ENCODE measurements at regions not wholly inside any gene's neighbourhood (a gene's known extent, or its start where the extent isn't known, plus 50 kb on each side); places are given as distances from the start of the nearest gene placed in this dataset.

DNA sequence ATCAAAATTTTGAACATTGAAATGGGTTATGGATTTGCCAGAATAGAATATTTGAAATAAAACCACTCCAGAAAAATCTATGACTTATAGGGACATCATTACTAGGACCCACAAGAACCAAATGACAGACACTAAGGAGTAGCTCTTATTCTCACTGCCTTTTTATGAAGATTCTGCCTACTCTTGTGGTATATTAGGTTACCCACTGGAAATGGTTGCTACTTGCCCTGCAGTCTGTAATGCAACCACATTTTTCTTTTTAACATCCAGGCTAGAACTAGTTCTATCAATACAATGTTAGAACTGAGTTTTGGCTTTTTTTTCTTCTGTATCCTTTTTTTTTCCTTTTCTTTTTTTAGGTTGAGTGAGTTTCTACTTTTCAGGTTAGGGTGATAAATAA is 158.9 kb downstream of the PPP1R2C start:
- no peak for DNase-seq (ENCODE audit: low read depth)

DNA sequence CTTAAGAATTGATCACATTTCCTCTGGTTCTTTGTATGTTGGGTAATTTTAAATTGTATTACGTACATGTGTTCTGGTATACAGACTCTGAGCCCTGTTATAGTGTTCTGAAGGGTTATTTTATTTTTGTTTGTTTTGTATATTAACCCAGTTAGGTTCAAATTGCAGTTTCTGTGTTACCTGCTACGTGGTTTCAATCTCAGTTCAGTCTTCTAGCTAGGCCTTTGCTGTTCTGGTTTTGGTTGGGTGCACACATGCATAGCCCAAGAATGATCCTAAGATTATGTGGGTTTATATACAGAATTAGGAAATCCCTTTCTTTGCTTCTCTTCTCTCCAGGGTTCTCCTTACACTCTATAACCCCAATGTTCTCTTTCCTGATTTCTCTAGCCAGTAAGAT is 161.0 kb downstream of the PPP1R2C start:
- no peak for DNase-seq (ENCODE audit: low read depth)

DNA sequence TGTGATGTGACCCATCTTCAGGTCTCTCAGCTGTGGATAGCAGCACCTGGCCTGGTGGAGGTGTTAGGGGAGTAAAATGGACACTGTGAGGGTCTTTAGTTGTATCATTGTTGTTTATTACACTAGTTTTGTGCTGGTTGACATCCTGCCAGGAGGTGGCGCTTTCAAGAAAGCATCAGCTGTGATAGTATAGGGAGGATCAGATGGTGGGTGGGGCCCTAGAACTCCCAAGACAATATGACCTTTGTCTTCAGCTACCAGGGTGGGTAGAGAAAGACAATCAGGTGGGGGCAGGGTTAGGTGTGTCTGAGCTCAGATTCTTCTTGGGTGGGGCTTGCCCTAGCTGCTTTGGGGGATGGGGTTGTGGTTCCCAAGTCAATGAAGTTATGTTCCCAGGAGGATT is 162.8 kb downstream of the PPP1R2C start:
- DNase-seq (ENCODE audit: low read depth) = peak; percentile 0

DNA sequence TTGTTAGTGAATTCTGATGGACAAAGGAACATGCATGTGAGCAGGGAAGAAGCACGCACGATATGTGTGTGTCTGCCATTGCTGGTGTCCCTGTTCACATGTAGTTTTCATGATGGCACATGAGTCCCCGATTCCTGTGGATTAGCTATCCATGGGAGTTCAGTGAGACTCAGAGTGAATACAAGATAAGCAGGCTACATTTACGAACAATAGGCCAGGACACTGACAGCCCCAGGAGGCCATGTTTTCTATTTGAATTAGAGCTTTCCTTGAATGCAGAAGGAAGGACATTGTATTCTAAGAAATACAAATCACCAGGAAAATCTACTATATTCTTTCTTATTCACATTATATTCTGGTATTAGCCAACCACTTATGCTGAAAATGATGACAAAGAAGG is 171.4 kb downstream of the PPP1R2C start:
- no peak for DNase-seq (ENCODE audit: low read depth)

DNA sequence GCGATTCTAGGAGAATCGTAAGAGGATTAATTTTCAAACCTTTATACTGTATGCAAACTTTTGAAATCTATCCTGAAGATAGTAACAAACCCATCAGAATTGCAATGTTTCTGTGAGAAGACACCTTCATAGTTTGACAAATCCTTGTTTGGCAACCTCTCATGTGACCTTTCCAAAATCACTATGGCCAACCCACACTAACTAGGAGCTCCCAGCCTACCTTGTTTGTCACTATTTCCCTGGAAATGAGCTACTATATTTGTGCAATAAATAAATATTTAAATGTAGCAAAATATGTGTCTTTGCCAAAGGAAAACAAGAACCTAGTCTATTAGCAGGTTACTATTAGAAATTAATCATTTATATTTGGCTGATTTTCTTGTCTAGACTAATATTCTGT is 173.7 kb downstream of the PPP1R2C start:
- no peak for DNase-seq (ENCODE audit: low read depth)

DNA sequence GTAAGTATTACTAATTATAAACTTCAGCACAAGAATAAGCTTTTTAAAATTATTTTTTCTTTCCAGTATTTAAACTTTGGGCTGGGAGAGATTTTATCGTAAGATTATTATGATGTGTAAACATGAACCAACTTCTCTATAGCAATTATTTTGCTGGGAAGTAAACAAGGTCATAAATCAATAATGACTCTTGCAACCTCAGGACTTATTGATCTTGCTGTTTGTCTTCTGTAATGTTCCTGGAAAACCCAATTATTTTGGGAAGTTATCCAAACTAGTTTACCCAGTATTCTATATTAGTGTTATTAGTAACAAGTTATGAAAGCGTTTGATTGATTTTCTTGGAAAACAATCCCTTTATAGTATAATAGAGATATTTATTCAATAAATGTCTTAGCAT is 174.9 kb downstream of the PPP1R2C start:
- DNase-seq (ENCODE audit: low read depth) = no peak

DNA sequence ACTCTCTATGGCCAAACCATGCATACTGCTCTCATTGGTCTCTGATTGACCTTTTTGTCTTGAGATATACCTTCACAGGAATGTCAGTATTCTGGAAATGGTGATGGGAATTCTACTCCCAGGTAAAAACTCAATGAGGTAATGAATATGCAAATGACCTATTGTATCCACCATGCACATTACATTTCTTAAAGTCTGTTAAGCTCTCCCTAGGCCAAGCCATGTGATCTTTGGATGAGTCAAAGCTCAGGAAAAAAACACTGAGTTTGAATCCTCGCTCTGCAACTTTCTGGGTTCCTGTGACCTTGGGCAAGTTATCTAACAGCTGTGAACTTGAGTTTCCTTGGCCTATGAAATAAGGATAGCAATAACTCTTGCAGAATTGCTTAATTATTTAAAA is 175.4 kb downstream of the PPP1R2C start:
- no peak for DNase-seq (ENCODE audit: low read depth)

DNA sequence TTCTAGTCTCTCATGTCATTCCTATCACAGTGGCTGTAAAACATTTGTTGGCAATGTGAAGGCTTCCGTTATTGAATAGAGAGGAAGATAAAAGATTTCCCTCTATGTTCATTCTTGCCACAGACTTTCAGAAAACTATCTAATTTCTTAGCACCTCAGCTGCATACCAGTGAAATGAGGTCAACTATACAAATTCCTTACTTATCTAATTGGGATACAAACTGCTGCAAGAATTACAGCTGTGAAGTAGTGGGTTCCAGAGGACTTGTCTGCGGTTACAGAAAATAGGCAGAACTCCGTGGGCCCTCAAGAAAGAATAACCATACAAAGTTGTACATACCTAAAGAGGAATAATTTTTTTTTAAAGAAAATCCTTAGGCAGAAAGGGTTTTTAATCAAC is 175.8 kb downstream of the PPP1R2C start:
- no peak for DNase-seq (ENCODE audit: low read depth)

DNA sequence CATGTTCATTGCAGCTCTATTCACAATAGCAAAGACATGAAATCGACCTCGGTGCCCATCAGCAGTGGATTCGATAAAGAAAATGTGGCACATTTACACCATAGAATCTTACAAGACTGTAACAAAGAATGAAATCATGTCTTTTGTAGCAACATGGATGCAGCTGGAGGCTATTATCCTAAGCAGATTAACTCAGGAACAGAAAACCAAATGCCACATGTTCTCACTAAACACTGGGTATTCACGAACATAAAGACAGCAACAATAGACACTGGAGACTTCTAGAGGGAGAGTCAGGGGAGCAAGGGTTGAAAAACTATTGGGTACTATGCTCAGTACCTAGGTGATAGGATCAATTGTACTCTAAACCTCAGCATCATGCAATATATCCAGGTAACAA is 180.5 kb downstream of the PPP1R2C start:
- no peak for DNase-seq (ENCODE audit: low read depth)

DNA sequence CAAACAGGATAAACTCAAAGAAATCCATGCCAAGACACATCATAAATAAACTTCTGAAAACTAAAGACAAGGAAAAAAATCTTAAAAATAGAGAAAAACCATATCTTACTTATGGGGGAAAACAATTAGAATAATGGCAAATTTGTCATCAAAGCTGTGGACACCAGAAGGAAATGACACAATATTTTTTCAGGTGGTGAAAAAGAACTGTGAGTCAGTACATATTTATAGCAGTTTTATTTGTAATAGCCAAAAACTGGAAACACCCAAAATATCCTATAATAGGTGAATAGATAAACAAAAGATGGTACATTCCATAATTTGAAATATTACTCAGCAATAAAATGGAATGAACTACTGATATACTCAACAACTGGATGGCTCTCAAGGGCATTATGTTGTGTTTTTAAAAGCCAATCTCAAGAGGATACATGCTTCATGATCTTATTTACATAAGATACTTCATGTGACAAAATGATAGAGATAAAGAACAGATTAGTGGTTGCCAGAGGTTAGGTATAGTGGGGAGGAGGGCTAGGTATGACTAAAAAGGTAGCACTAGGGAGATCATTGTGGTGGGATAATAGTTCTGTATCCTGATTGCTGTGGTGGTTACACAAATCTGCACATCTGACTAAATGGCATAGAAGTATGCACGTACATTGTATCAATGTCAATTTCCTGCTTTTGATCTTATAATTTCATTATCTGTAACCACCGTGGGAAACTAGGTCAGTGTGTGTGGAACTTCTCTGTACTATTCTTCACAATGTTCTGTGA is 191.9 kb downstream of the PPP1R2C start:
- no peak for DNase-seq (ENCODE audit: low read depth)

DNA sequence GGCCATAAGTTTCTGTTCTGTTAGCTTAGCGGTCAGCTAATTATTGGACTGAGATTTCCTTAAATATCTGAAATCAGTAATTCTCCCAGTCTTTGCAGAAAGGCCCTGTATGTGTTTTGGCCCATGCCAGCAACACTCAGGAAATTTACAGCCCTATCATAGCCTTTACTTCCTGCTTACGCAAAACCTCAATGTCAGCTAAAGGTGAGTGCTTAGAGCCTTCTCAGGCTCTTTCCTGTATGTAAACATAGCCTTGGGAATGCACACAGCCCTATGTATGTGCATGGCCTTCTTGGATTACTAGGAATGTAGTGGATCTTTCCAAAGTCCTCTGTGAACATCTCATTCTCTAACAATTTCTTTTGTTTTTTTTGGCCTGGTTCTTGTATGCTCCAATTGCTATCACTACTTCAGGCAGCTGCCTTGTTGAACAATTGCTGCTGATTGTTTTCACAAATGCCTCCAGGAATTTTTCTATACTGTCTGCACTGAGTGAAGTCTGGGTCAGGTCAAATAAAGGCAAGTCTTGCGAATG is 200.0 kb downstream of the PPP1R2C start:
- DNase-seq (ENCODE audit: low read depth) = no peak

DNA sequence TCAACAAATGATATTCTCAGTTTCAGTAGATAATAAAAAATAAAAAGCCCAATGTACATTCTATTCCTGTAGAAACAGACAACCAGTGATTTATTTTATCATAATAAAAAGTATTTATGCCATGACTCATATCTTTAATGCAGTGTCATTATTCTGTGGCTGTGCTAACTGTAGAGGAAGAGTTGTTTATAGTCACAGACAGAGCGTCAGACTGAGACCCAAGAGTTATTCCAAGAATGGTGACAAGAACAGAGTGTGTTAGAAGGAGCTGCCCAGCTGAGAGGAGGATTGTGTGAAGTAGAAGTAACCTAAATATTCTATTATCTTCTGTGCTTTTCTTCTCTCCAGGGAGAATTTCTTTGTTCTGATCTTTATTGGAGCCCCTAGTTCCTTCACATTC is 210.7 kb downstream of the PPP1R2C start:
- DNase-seq (ENCODE audit: low read depth) = no peak

DNA sequence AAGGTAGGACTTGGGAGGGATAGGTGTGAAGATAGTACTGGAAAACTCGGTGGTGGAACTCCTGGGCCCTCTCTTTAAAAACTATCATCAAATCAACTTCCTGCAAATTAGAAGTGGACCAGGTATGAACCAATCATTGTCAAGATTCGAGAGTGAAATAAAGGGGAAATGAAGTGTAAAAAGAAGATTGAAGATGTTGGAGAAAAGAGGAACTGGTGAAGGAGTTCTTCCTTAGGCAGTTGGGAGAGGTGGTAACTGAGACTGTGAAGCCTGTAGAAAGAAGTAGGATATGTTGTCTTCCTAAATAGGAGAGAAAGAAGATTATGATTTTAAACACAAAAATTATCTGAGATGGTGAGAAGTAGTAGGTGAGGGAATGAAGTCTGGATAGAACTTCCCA is 212.2 kb downstream of the PPP1R2C start:
- no peak for DNase-seq (ENCODE audit: low read depth)

DNA sequence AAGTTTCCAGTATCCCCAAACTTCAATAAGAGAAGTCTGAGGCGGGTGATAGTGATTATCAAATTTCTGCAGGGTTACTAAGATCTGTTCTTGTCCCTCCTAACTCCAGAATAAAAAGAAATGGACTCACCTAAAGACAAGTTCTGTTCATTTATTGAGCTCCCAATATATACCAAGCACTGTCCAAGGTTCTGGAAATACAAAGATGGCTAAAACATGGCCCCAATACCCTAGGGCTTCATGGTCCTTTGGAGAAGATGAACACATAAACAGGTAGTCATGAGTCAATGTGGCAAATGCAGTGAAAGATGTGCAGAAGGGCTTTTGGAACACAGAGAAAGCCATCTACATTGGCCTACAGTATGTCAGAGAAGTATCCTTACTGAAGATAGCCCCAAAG is 231.2 kb downstream of the PPP1R2C start:
- no peak for DNase-seq (ENCODE audit: low read depth)

DNA sequence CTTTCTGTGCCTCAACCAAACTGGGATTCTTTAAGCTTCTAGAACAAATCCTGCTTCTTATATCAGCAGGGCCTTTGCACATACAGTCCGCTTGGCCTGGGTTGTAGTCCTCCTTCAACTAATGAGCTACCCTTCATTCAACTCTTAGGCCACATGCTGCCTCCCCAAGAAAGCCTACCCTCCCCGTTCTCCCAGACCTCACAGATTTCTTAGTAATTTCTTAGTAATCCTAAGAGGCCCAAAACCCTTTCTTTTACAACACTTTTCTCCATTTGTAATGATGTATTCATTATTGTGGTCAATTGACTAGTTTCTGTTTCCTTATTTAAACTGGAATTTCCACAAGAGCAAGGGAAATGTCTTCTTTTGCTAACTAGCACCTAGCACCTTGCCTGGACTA is 233.1 kb downstream of the PPP1R2C start:
- no peak for DNase-seq (ENCODE audit: low read depth)

DNA sequence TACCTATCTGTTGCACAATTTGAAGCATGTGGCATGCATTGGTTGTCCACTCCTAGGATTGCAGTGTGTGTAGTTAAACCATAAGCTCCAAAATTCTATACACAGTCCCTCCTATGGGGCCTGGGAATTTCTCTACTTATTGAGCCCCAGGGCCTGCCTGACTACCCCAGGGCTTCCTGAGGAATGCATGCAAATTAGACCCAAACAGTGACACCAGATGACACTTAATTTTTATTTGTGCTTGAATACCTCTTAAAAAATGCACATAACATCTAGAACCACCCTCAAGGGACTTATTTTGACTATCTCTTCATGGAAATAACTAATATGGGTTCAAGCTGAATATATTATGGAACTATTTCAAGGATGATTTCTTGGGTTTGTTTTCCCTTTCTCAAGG is 236.4 kb downstream of the PPP1R2C start:
- no peak for DNase-seq (ENCODE audit: low read depth)

DNA sequence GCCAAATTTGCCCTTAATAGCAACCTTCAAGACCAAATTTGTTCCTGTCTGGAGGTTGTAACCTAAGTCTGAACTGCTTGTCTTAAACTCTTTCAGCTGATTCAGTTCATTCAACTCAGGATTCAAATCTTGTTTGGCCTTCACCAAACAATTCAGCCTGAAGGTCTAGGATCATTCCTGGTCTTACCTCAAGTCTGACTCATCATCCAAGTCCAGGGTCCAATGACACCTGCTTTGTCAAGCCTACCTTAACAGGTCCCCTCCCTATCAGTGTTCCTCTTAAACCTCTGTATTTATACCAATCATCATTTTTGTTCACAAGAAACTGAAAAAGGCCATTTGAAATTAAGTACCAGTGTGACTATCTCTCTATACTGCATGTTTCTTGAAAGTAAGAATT is 237.8 kb downstream of the PPP1R2C start:
- DNase-seq (ENCODE audit: low read depth) = no peak

DNA sequence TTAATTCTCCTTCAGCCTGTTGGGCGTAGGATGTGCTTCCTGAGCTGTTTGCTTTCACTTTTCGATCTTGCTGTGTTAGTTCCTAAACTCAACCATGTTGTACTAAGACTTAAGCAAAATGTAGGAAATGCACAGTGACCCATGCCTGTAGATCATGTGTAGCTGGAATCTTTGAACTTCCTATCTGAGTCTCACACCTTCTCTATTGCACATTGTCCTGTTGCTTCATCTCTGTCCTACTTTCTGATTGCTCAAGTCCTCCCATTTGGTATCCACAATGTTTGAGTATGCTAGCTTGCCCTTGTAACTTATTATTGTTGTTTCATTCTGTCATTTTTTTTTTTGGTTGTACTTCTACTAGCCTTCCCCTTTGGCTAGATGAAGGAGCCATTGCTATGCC is 239.6 kb downstream of the PPP1R2C start:
- no peak for DNase-seq (ENCODE audit: low read depth)

DNA sequence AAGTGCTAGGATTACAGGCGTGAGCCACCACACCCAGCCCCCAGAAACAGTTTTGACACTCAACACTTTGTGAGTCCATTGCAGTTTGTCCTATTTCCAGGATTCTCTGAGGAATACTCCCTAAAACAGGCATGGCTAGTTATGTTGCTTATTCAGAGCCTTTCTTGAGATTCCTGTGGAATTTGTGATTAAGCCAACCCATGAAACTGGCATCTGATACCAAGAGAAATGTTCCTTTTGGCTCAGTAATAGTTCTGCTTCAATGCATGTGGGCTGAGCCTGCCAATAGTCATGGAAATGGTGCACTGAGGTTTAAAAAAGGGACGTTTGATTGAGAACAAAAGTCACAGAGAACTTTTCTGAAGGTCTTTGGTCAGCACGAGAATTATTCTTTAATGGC is 241.7 kb downstream of the PPP1R2C start:
- no peak for DNase-seq (ENCODE audit: low read depth)

DNA sequence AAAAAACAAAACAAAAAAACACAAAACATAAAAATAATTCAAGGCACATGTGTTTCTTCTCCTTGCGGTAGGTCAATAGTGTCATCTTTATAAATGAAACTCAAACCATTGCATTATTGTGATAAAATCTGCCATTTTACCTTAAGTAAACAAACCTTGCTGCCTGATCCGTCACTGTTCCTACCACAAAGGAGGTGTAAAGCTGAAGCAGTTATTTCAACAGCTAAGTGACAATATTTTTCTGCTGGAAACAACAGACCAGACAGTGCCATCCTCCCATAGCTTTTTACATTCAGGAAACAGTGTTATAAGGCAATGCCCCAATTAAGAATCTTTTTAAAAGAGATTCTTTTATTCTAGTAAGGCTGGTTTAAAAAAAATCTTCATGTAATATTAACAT is 242.7 kb downstream of the PPP1R2C start:
- DNase-seq (ENCODE audit: low read depth) = no peak

DNA sequence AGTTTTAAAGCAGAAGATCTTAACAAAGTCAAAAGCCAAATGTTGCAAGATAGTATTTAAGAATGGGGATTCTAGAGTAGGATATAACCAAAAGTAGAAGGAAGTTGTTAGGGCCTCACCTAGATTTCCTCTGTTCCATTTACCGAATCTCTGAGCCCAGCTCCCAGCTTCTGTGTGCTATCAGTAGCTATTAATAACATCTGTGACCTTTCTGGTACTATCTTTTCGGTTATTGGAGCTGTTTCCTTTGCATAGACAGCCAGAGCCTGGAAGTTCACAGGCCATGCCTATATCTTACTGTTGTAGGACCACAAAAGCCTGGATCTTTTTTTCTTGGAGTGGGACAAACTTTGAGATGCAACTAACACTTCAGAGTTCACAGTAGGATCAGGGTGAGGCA is 244.2 kb downstream of the PPP1R2C start:
- DNase-seq (ENCODE audit: low read depth) = no peak

DNA sequence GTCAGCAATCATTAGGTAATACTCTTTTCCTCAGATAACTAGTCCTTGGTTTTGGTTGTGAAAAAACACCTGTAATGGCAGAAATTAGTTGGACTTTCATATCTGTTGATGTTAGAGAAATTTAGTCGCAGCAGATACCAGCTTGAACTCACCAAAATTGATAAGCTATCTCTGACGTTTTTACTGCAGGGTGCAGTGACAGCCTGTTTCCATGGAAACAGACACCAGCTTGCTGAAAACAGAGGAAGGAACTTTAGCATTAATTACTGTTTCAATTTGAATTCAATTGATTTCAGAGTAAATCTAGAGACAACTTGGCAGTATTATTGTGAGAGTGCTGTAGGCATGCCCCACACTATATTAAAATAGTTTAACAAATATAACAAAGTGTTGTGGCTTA is 246.5 kb downstream of the PPP1R2C start:
- DNase-seq (ENCODE audit: low read depth) = no peak

DNA sequence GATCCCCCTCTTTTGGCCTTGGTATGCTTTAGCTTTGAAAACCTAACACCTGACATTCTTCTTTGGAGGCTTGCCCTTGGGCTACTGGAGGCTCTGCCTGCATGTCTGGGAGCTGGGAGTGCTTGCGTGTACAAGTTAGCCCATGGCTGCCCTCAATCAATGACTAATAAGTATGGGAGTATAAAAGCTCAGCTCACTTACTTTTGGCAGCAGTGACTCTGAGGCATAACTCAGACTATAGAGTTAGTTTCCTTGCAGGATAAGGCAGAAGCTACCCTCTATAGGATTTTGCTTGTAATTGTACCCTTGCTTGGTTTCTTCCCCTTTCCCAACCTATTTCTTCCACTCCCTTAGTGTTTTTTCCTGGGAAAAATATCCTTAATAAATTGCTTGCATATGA is 247.9 kb downstream of the PPP1R2C start:
- peak; percentile 1 for DNase-seq (ENCODE audit: low read depth)

DNA sequence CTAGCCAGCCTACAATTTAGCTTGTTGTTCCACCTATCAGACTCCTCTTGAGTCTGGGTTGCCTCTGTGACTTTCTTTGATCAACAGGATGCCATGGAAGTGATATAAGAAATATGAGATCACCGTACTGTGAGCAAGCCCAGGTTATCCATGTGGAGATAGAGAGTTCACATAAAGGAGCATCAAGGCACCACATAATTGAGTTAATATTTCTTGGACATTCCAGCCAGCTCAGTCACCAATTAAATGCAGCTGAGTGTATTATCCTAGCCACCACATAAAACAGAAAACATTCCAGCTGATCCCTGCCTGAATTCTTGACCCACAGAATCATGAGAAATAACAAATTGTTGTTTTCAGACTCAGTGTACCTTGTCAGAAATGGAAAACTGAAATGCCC is 253.6 kb downstream of the PPP1R2C start:
- DNase-seq (ENCODE audit: low read depth) = peak; percentile 0

Measured in ELR (cell line).